ENCODE measurements at regions not wholly inside any gene's neighbourhood (a gene's known extent, or its start where the extent isn't known, plus 50 kb on each side); places are given as distances from the start of the nearest gene placed in this dataset.

- Mint-ChIP-seq H3K27ac (peak overlapping the region; percentile 44 to 73), H3K27me3 (peaks cover 0 to 1% of the 10 kb centered on the region in 2 donors), H3K36me3 (no peaks in the 10 kb centered on the region), H3K4me1 (peaks cover 52 to 67% (median 59%) of the 10 kb centered on the region in 3 donors), H3K9me3 (no peaks in the 10 kb centered on the region), H3K4me3 (peak overlapping the region in 2 of 3 donors; percentile 17 to 21)
- Histone ChIP-seq H3K27ac (ENCODE audit: low read length) (no peak overlapping the region), H3K27me3 (replicated peaks in 1 of 2; ENCODE audit: control insufficient read depth in 2 of 2, extremely low read depth in 1 of 2, insufficient read depth in 2 of 2, low read length in 1 of 2) (peaks cover 0 to 4% of the 10 kb centered on the region in 2 experiments), H3K36me3 (ENCODE audit: control insufficient read depth in 2 of 2, extremely low read depth in 1 of 2, insufficient read depth in 1 of 2, low read length in 1 of 2) (no peaks in the 10 kb centered on the region), H3K4me3 (ENCODE audit: control insufficient read depth in 1 of 2, extremely low read depth in 1 of 2, low read length in 1 of 2) (no peak overlapping the region), H3K9me3 (no peaks in the 10 kb centered on the region), H3K4me1 (ENCODE audit: control insufficient read depth in 1 of 2, extremely low read depth in 1 of 2, insufficient read depth in 2 of 2, low read length in 2 of 2) (peaks cover 10 to 19% of the 10 kb centered on the region in 2 experiments)
- no CpG with 5 or more reads among the region's 6 CpGs for WGBS (ENCODE audit: insufficient coverage)
- DNase-seq: no peak
- no peak for ATAC-seq (replicated peaks in 1 of 4)
- ChIA-PET CTCF (interaction anchor here (0.8 to 1.2 kb wide), 2 partner anchors 21 to 371 kb away, joined by 4 read pairs; no protein-coding TSS in a partner anchor), POLR2A (no interaction called here)
Measured at GRCh38 chr7:142440219-142440905, 182.5 kb upstream of the PRSS58 start.

- no peaks in the 10 kb centered on the region for H3K36me3 ChIP-seq (ENCODE audit: control insufficient read depth in 2 of 2, extremely low read depth in 1 of 2, insufficient read depth in 1 of 2, low read length in 1 of 2)
- ChIA-PET CTCF (interaction anchor here (0.6 to 1.2 kb wide), 3 partner anchors 21 to 983 kb away, joined by 3 to 4 read pairs (median 4); no protein-coding TSS in a partner anchor), POLR2A (interaction anchor here in 1 of 2 donors (0.5 kb wide), 1 partner anchor 12 kb away, joined by 4 read pairs; no protein-coding TSS in a partner anchor)
- no peak for DNase-seq
- H3K27ac ChIP-seq (ENCODE audit: low read length): no peak overlapping the region
- no peak overlapping the region for H3K4me3 Mint-ChIP-seq
- 56% methylated on average over 1 of the region's 4 CpGs for WGBS (ENCODE audit: insufficient coverage)
- peak overlapping the region in 1 of 2 donors; percentile 28 for H3K27ac Mint-ChIP-seq
- peaks cover 13 to 15% of the 10 kb centered on the region in 2 experiments for H3K4me1 ChIP-seq (ENCODE audit: control insufficient read depth in 1 of 2, extremely low read depth in 1 of 2, insufficient read depth in 2 of 2, low read length in 2 of 2)
- H3K4me1 Mint-ChIP-seq: peaks cover 49 to 66% (median 55%) of the 10 kb centered on the region in 3 donors
- H3K4me3 ChIP-seq (ENCODE audit: control insufficient read depth in 1 of 2, extremely low read depth in 1 of 2, low read length in 1 of 2): no peak overlapping the region
- no peak for ATAC-seq (replicated peaks in 1 of 4)
- no peaks in the 10 kb centered on the region for H3K27me3 ChIP-seq (replicated peaks in 1 of 2; ENCODE audit: control insufficient read depth in 2 of 2, extremely low read depth in 1 of 2, insufficient read depth in 2 of 2, low read length in 1 of 2)
- H3K9me3 Mint-ChIP-seq: no peaks in the 10 kb centered on the region
- peaks cover 0 to 1% of the 10 kb centered on the region in 2 donors for H3K27me3 Mint-ChIP-seq
- H3K36me3 Mint-ChIP-seq: no peaks in the 10 kb centered on the region
- no peaks in the 10 kb centered on the region for H3K9me3 ChIP-seq
Measured at GRCh38 chr7:142439739-142440138, 181.9 kb upstream of the PRSS58 start.

- POLR2A ChIA-PET: interaction anchor here in 1 of 2 donors (0.5 kb wide), 1 partner anchor 13 kb away, joined by 4 read pairs; no protein-coding TSS in a partner anchor
- peak overlapping the region in 1 of 2 donors; percentile 27 for H3K27ac Mint-ChIP-seq
- WGBS (ENCODE audit: insufficient coverage): no CpG with 5 or more reads among the region's 8 CpGs
- no peak overlapping the region for H3K4me3 Mint-ChIP-seq
- H3K27me3 Mint-ChIP-seq: peaks cover 0 to 1% of the 10 kb centered on the region in 2 donors
- Histone ChIP-seq H3K36me3 (ENCODE audit: control insufficient read depth in 2 of 2, extremely low read depth in 1 of 2, insufficient read depth in 1 of 2, low read length in 1 of 2) (no peaks in the 10 kb centered on the region), H3K9me3 (no peaks in the 10 kb centered on the region), H3K4me3 (ENCODE audit: control insufficient read depth in 1 of 2, extremely low read depth in 1 of 2, low read length in 1 of 2) (no peak overlapping the region), H3K4me1 (ENCODE audit: control insufficient read depth in 1 of 2, extremely low read depth in 1 of 2, insufficient read depth in 2 of 2, low read length in 2 of 2) (peaks cover 13 to 20% of the 10 kb centered on the region in 2 experiments), H3K27me3 (replicated peaks in 1 of 2; ENCODE audit: control insufficient read depth in 2 of 2, extremely low read depth in 1 of 2, insufficient read depth in 2 of 2, low read length in 1 of 2) (no peaks in the 10 kb centered on the region), H3K27ac (ENCODE audit: low read length) (no peak overlapping the region)
- CTCF ChIA-PET: interaction anchor here (0.6 to 0.8 kb wide), 5 partner anchors 20 to 984 kb away, joined by 3 read pairs; no protein-coding TSS in a partner anchor
- no peak for DNase-seq
- H3K9me3 Mint-ChIP-seq: no peaks in the 10 kb centered on the region
- peaks cover 56 to 70% (median 59%) of the 10 kb centered on the region in 3 donors for H3K4me1 Mint-ChIP-seq
- no peak for ATAC-seq (replicated peaks in 1 of 4)
- no peaks in the 10 kb centered on the region for H3K36me3 Mint-ChIP-seq
Measured at GRCh38 chr7:142438923-142439515, 181.2 kb upstream of the PRSS58 start.

GRCh38 chr7:142438235-142438922 lies 180.5 kb upstream of the PRSS58 start:
- Mint-ChIP-seq H3K9me3 (no peaks in the 10 kb centered on the region), H3K36me3 (no peaks in the 10 kb centered on the region), H3K4me3 (no peak overlapping the region), H3K27ac (no peak overlapping the region), H3K4me1 (peaks cover 55 to 70% (median 56%) of the 10 kb centered on the region in 3 donors), H3K27me3 (peaks cover 0 to 1% of the 10 kb centered on the region in 2 donors)
- H3K4me3 ChIP-seq (ENCODE audit: control insufficient read depth in 1 of 2, extremely low read depth in 1 of 2, low read length in 1 of 2): no peak overlapping the region
- DNase-seq: peak in 8 of 35 experiments; percentile 8 to 63 (median 20)
- no peaks in the 10 kb centered on the region for H3K36me3 ChIP-seq (ENCODE audit: control insufficient read depth in 2 of 2, extremely low read depth in 1 of 2, insufficient read depth in 1 of 2, low read length in 1 of 2)
- no peaks in the 10 kb centered on the region for H3K9me3 ChIP-seq
- ATAC-seq (replicated peaks in 1 of 4): peak in 2 of 4 experiments; percentile 42 to 47
- H3K27me3 ChIP-seq (replicated peaks in 1 of 2; ENCODE audit: control insufficient read depth in 2 of 2, extremely low read depth in 1 of 2, insufficient read depth in 2 of 2, low read length in 1 of 2): no peaks in the 10 kb centered on the region
- CTCF ChIA-PET: interaction anchor here in 1 of 2 donors (0.6 to 0.8 kb wide), 4 partner anchors 21 to 428 kb away, joined by 3 read pairs; no protein-coding TSS in a partner anchor
- POLR2A ChIA-PET: no interaction called here
- no peak overlapping the region for H3K27ac ChIP-seq (ENCODE audit: low read length)
- 75% methylated on average over 3 of the region's 12 CpGs for WGBS (ENCODE audit: insufficient coverage)
- H3K4me1 ChIP-seq (ENCODE audit: control insufficient read depth in 1 of 2, extremely low read depth in 1 of 2, insufficient read depth in 2 of 2, low read length in 2 of 2): peaks cover 11 to 21% of the 10 kb centered on the region in 2 experiments

- no peak overlapping the region for H3K27ac ChIP-seq (ENCODE audit: low read length)
- no peaks in the 10 kb centered on the region for H3K9me3 ChIP-seq
- DNase-seq (no peak), ATAC-seq (replicated peaks in 1 of 4) (no peak)
- H3K36me3 ChIP-seq (ENCODE audit: control insufficient read depth in 2 of 2, extremely low read depth in 1 of 2, insufficient read depth in 1 of 2, low read length in 1 of 2): no peaks in the 10 kb centered on the region
- no peak overlapping the region for H3K4me3 ChIP-seq (ENCODE audit: control insufficient read depth in 1 of 2, extremely low read depth in 1 of 2, low read length in 1 of 2)
- POLR2A ChIA-PET: no interaction called here
- H3K4me1 ChIP-seq (ENCODE audit: control insufficient read depth in 1 of 2, extremely low read depth in 1 of 2, insufficient read depth in 2 of 2, low read length in 2 of 2): peaks cover 11 to 21% of the 10 kb centered on the region in 2 experiments
- no peak overlapping the region for H3K4me3 Mint-ChIP-seq
- H3K36me3 Mint-ChIP-seq: no peaks in the 10 kb centered on the region
- no peaks in the 10 kb centered on the region for H3K27me3 ChIP-seq (replicated peaks in 1 of 2; ENCODE audit: control insufficient read depth in 2 of 2, extremely low read depth in 1 of 2, insufficient read depth in 2 of 2, low read length in 1 of 2)
- H3K27ac Mint-ChIP-seq: no peak overlapping the region
- H3K27me3 Mint-ChIP-seq: peaks cover 0 to 1% of the 10 kb centered on the region in 2 donors
- H3K9me3 Mint-ChIP-seq: no peaks in the 10 kb centered on the region
- CTCF ChIA-PET: no interaction called here
- peaks cover 53 to 68% (median 56%) of the 10 kb centered on the region in 3 donors for H3K4me1 Mint-ChIP-seq
Measured at GRCh38 chr7:142437741-142438140, 179.9 kb upstream of the PRSS58 start.

GRCh38 chr7:142436601-142437000 lies 178.7 kb upstream of the PRSS58 start:
- CTCF ChIA-PET: no interaction called here
- POLR2A ChIA-PET: no interaction called here
- H3K4me1 Mint-ChIP-seq: peaks cover 47 to 59% (median 54%) of the 10 kb centered on the region in 3 donors

More at GRCh38 chr7:142436601-142437000, 178.7 kb upstream of the PRSS58 start:
- H3K27me3 Mint-ChIP-seq: peaks cover 0 to 1% of the 10 kb centered on the region in 2 donors
- DNase-seq (no peak), ATAC-seq (replicated peaks in 1 of 4) (no peak)
- no peaks in the 10 kb centered on the region for H3K9me3 Mint-ChIP-seq
- no CpG with 5 or more reads among the region's 2 CpGs for WGBS (ENCODE audit: insufficient coverage)
- no peak overlapping the region for H3K27ac Mint-ChIP-seq
- no peak overlapping the region for H3K4me3 Mint-ChIP-seq
- Histone ChIP-seq H3K9me3 (no peaks in the 10 kb centered on the region), H3K4me1 (ENCODE audit: control insufficient read depth in 1 of 2, extremely low read depth in 1 of 2, insufficient read depth in 2 of 2, low read length in 2 of 2) (peaks cover 11 to 21% of the 10 kb centered on the region in 2 experiments), H3K36me3 (ENCODE audit: control insufficient read depth in 2 of 2, extremely low read depth in 1 of 2, insufficient read depth in 1 of 2, low read length in 1 of 2) (no peaks in the 10 kb centered on the region), H3K4me3 (ENCODE audit: control insufficient read depth in 1 of 2, extremely low read depth in 1 of 2, low read length in 1 of 2) (no peak overlapping the region), H3K27me3 (replicated peaks in 1 of 2; ENCODE audit: control insufficient read depth in 2 of 2, extremely low read depth in 1 of 2, insufficient read depth in 2 of 2, low read length in 1 of 2) (no peaks in the 10 kb centered on the region), H3K27ac (ENCODE audit: low read length) (no peak overlapping the region)
- H3K36me3 Mint-ChIP-seq: no peaks in the 10 kb centered on the region

Data from T-cell (primary cell).